Stimulated activated CD4-positive, alpha-beta T cell treated with anti-CD3 and anti-CD28 coated beads, Interleukin-1b, Interleukin-23, amount 100 ng/mL, for 24 hours (primary cell): ENCODE measurements at regions not wholly inside any gene's neighbourhood (a gene's known extent, or its start where the extent isn't known, plus 50 kb on each side); places are given as distances from the start of the nearest gene placed in this dataset.
"Not testable (repeated sequence)": the region's sequence is repeated elsewhere in the genome, so short reads cannot be mapped to it uniquely, and the experiment has no call there.

Experiments used
- DNase-seq, 4 experiments: peaks; one replicate each; pipeline ENCODE4 v3.0.0-alpha.2; 2020; ENCODE audit warnings: low read depth in 4 of 4, low spot score in 1 of 4

- DNase-seq: no peak
Measured at GRCh38 chr5:106393276-106393675, 1277.5 kb downstream of the EFNA5 start.

- DNase-seq: no peak
Measured at GRCh38 chr5:106392766-106393165, 1278.0 kb downstream of the EFNA5 start.

GRCh38 chr5:106387767-106388166, 1283.0 kb downstream of the EFNA5 start:
- DNase-seq: not testable (repeated sequence)

- DNase-seq: no peak
Measured at GRCh38 chr5:106386287-106386686, 1284.5 kb downstream of the EFNA5 start.

- no peak for DNase-seq
Measured at GRCh38 chr5:106380736-106381135, 1290.0 kb downstream of the EFNA5 start.

- DNase-seq: no peak
Measured at GRCh38 chr5:106376522-106376921, 1294.2 kb downstream of the EFNA5 start.

- DNase-seq: no peak
Measured at GRCh38 chr5:106374956-106375355, 1295.8 kb downstream of the EFNA5 start.

GRCh38 chr5:106368021-106368420, 1302.7 kb downstream of the EFNA5 start:
- DNase-seq: no peak

GRCh38 chr5:106367281-106367680, 1303.5 kb downstream of the EFNA5 start:
- DNase-seq: no peak

GRCh38 chr5:106363578-106363977, 1307.2 kb downstream of the EFNA5 start:
- DNase-seq: no peak

- DNase-seq: no peak
Measured at GRCh38 chr5:106361905-106362304, 1308.8 kb downstream of the EFNA5 start.

GRCh38 chr5:106331415-106331814, 1339.3 kb downstream of the EFNA5 start:
- DNase-seq: no peak

- DNase-seq: no peak
Measured at GRCh38 chr5:106324356-106324755, 1346.4 kb downstream of the EFNA5 start.

GRCh38 chr5:106321242-106321641, 1349.5 kb downstream of the EFNA5 start:
- no peak for DNase-seq

GRCh38 chr5:106314221-106314824, 1356.4 kb downstream of the EFNA5 start:
- DNase-seq: no peak

GRCh38 chr5:106312360-106312759, 1358.4 kb downstream of the EFNA5 start:
- DNase-seq: no peak

- DNase-seq: no peak
Measured at GRCh38 chr5:106311230-106311915, 1359.4 kb downstream of the EFNA5 start.

- no peak for DNase-seq
Measured at GRCh38 chr5:106307265-106307664, 1363.5 kb downstream of the EFNA5 start.

- no peak for DNase-seq
Measured at GRCh38 chr5:106306313-106307028, 1364.3 kb downstream of the EFNA5 start.

- DNase-seq: no peak
Measured at GRCh38 chr5:106303911-106304310, 1366.8 kb downstream of the EFNA5 start.

GRCh38 chr5:106292654-106293053, 1378.1 kb downstream of the EFNA5 start:
- DNase-seq: no peak

GRCh38 chr5:106290841-106291240, 1379.9 kb downstream of the EFNA5 start:
- no peak for DNase-seq
